Pons (tissue), 1 donor: ENCODE measurements at regions not wholly inside any gene's neighbourhood (a gene's known extent, or its start where the extent isn't known, plus 50 kb on each side); places are given as distances from the start of the nearest gene placed in this dataset.

Experiments used
- DNase-seq: peaks from one replicate; pipeline ENCODE4 v3.0.0-alpha.2; 2016; ENCODE audit warnings: low spot score

DNA sequence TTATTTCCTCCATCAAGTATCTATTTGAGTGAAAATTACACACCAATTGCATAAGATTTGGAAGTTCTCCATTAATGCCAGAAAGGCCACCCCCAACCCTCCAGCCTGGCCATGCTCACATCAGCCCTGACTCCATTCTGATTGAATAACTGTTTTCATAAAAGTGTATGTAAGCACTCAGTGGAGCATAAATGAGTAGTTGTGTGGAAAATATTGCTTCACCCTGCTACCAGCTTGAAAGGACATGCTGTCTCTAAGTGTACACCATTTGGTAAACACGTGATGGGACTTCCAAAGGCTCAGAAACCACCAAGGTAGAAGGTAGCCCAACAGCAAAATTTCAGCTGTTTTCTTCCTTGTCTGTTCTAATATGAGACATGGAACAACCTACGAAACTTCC is 393.8 kb downstream of the ZNF385D start:
- no peak for DNase-seq

- DNase-seq: no peak
Observed at GRCh38 chr3:21356402-21356801, 394.6 kb downstream of the ZNF385D start.

GRCh38 chr3:21345382-21345976 is 405.5 kb downstream of the ZNF385D start:
- DNase-seq: no peak

DNA sequence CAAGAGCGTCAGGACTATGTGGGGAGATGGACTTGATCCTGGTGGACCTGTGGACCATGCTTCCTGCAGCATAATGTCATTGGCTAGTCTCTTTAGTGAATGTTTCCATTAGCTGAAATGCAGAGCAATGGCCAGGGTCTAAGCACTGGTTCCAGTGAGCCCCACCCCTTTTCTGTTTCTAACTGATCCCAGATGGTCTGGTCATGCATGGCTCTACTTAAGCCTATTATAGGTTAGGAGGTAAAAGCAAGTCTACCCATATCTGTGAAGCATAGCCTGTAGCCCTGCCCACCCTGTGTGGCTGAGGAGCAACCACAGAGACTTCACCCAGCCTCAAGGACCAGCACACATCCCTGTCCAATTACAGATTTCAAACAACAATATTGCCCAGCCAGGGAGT is 419.2 kb downstream of the ZNF385D start:
- DNase-seq: no peak

GRCh38 chr3:21331321-21331720 is 419.7 kb downstream of the ZNF385D start:
- DNase-seq: no peak

DNA sequence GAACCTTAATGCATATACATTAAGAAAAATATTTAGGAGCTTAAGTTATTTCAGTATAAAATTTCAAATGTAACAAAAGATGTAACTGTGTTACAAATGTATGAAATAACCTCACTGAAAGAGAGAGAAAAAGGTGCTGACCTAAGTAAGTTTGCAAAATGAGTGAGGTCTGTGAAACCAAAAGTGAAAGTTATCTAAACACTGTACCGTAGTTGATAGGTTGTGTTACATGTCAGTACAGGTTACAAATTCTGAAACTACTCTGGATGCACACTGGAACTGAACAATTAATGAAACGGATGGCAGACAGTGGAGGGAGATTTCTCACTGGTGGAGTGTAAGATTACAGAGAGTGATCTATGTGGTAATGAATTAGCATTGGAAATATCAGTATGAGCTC is 420.7 kb downstream of the ZNF385D start:
- DNase-seq: no peak

DNA sequence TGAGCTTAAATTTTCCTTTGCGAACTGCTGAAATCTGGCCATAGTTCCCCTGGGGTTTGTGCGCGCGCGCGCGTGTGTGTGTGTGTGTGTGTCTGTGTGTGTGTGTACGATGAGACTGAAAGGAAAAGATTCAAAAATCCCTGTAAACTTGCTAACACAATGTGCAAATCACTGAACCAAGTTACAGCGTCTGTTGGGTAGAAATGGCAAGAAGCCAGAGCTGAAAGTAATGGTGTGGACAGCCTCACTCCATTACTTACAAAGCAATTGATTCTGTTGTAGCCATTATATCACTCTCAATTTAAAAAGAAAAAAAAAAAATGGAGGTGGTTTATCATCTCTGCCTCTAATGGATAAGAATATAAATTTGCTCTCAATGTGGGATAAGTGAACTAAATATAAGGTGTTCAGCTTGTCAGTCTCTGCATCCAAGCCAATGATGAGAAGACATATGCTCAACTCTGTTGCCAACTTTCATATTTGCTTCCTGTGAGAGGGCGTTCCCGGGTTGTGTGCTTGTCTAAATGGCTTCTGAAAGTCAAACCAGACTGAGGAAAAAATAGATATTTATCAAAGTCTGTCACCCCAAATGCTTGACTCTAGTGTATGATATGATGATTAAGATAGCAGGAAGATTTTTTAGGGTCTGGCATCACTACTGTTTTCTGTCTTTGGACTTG is 422.2 kb downstream of the ZNF385D start:
- DNase-seq: no peak

DNA sequence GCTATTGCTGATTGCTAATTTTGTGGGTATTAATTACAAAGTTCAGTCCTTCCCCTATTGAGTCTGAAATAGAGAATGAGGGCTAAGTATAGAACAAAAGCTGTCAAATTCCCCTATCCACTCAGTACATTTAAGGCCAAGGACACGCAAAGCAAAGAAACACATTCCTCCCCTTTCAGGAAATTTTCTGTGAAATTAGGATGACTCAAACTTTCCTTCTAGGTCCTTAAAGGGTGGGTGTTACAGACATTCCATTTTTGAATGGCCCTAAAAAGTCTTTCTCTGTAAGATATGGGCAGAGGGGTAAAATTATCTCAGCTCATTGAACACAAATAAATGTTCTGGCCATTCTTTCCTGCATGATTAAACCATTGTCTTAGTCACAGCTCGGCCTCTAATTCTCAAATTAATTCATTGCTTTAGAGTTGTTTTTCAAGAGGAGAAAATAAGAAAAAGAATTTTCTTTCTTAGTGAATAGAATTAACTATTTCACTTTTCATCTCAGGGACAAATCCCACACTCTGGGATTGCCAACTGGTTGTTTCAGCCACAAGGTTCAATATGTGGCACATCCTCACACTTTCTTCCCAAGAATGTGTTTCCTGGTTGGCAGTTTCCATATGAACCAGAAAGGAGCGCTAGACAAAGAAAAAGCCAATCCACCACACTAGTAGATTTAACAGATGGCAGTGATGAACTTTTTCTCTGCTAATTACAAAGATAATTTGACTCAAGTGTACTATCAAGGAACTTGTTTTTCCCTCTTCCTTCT is 424.1 kb downstream of the ZNF385D start:
- DNase-seq: no peak

GRCh38 chr3:21314688-21315087 is 436.3 kb downstream of the ZNF385D start:
- DNase-seq: no peak

DNA sequence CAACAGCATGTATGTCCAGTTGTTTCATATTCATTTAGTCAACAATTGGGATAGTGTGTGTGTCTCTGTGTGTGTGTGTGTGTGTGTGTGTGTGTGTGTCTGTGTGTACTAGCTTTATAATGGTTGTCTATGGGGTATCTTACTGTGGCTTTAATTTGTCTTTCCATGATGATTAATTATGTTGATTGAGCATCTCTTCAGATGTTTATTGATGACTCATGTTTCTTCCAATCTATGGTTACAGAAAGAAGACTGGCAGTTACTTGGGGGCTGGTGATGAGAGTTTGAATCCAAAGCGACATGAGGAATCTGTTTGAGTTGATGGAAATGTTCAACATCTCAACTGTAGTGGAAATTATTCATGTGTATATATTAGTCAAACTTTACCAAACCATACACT is 440.1 kb downstream of the ZNF385D start:
- DNase-seq: no peak

GRCh38 chr3:21310161-21310560 is 440.8 kb downstream of the ZNF385D start:
- no peak for DNase-seq

DNA sequence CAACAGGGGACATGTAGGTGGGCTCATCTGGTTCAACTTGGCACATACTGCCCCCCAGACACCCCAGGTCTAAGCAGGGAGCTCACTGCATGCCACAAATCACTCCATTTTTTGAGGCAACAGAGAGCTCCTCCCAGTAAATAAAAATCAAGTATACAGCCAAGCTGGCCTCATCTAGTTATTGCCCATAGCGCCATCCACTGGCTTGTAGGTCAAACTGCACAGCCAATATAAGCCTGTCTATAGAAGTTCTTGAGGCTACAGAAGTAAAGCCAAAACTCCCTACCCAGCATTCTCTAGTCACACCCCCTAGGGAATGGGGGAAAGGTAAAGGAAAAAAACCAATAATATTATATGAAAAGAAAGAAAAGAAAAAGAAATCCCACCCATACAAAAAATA is 453.7 kb downstream of the ZNF385D start:
- DNase-seq: no peak

DNA sequence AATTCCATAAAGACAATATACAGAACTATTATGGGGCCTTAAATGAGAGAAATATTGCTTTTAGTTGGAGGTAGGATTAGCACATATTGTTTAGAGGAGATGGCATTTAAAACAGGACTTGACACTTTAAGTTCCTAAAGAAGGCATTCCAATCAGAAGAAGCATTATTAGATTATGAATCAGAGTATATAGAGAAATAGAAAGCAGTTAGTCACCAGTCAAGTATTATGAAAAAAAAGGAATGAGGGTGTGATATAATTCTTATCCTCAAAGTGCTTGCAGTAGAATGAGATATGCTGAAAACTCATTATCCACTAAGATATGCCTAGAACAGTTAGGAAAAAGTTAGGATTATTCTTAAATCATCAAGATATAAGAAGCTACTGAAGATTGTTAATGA is 456.2 kb downstream of the ZNF385D start:
- DNase-seq: no peak

- no peak for DNase-seq
Observed at GRCh38 chr3:21292971-21293370, 458.0 kb downstream of the ZNF385D start.

DNA sequence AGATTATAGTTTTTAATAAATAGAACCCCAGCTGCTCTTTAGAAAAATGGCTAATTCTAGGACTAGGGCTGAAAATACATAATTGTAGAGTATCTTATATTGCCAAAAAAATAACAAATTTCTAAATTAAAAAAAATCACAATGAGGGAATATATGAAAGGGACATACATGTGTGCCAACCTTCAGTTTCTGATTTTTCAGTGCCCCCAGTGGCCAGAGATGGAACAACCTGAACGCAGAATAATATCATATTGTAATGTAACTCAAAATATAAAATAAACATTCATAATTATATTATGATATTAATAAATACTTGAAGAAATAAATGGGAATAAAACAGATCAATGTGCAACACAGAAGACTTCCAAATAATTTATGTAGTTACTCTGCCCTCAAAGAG is 460.5 kb downstream of the ZNF385D start:
- no peak for DNase-seq

DNA sequence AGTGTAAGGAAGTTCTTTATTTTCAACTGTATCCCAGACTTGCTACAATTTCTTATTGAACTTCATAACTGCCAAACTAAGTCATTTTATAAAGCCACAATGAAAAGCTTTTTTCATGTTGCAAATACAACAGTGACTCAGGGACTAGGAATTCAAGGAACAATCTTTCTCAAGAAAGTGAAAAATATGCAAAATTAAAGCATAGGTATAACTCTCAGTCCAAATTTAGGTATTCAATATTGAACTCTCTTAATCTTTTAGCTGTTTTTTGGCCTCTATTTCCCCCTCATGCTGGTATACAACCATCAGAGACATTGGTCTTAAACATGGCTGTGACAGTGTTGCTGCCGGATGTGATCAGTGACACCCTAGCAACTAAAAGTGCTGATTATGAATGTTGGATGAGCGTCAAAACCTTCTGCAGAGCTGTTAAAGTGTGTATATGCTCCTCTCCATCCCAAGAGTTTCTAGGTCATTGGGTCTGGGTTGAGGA is 476.9 kb downstream of the ZNF385D start:
- no peak for DNase-seq

GRCh38 chr3:21273259-21274025 is 477.6 kb downstream of the ZNF385D start:
- DNase-seq: no peak

GRCh38 chr3:21271606-21272016 is 479.4 kb downstream of the ZNF385D start:
- no peak for DNase-seq

DNA sequence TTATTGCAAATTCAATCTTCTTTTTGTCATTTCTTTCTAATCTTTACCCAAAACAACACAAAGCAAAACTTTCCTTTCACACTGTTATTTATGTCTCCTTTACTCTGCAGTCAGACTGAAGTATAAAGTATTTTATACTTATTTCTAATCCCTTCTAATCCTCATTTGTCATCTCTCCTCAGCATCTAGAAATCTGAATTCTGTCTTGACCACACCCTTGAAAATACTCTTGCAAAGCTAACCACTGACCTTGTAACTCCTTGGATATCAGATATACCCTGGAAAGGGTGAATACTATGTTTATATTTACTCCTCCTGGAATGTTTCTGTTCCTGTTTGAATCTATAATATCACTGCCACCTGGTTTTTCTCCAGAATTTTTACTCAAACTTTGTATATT is 481.1 kb downstream of the ZNF385D start:
- DNase-seq: no peak

DNA sequence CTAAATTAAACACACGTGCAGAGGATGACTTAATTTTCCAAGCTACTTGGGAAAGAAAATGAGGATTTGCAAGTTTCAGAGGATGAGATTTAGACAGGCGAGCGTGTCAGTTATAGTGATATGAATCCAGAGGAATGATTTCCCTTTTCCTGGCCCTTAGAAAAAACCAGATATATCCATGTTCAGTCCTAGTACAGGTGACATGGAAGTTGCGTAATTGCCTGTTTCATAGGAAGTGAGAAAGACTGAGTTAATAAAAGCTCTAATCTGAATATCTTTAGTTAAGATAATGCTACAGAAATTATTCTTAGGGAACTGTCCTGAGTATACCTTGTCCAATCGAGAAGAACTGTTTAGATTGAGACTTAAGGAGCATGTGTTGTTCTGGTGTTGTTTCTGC is 490.5 kb downstream of the ZNF385D start:
- DNase-seq: no peak

GRCh38 chr3:21259896-21260295 is 491.1 kb downstream of the ZNF385D start:
- DNase-seq: no peak

GRCh38 chr3:21256932-21257331 is 494.1 kb downstream of the ZNF385D start:
- no peak for DNase-seq
